RPMI8226 (cell line): ENCODE measurements at regions not wholly inside any gene's neighbourhood (a gene's known extent, or its start where the extent isn't known, plus 50 kb on each side); places are given as distances from the start of the nearest gene placed in this dataset.

Experiments used
- DNase-seq: peaks from one replicate; pipeline ENCODE4 v3.0.0-alpha.2; 2015

GRCh38 chr9:21672761-21673160 lies 129.7 kb upstream of the MTAP start:
- no peak for DNase-seq

GRCh38 chr9:21674894-21675293 lies 127.5 kb upstream of the MTAP start:
- DNase-seq = no peak

- DNase-seq = no peak
Observed at GRCh38 chr9:21677387-21677786, 125.0 kb upstream of the MTAP start.

- DNase-seq = no peak
Observed at GRCh38 chr9:21677834-21678233, 124.6 kb upstream of the MTAP start.

GRCh38 chr9:21679432-21679831 lies 123.0 kb upstream of the MTAP start:
- no peak for DNase-seq

GRCh38 chr9:21680590-21680989 lies 121.8 kb upstream of the MTAP start:
- no peak for DNase-seq

GRCh38 chr9:21681641-21682040 lies 120.8 kb upstream of the MTAP start:
- no peak for DNase-seq

GRCh38 chr9:21682381-21682780 lies 120.1 kb upstream of the MTAP start:
- DNase-seq = no peak

GRCh38 chr9:21682981-21683380 lies 119.5 kb upstream of the MTAP start:
- no peak for DNase-seq

GRCh38 chr9:21683484-21684175 lies 118.8 kb upstream of the MTAP start:
- DNase-seq = no peak

GRCh38 chr9:21684231-21684630 lies 118.2 kb upstream of the MTAP start:
- DNase-seq = no peak

GRCh38 chr9:21684831-21685362 lies 117.5 kb upstream of the MTAP start:
- peak; percentile 13 for DNase-seq

GRCh38 chr9:21685502-21685901 lies 116.9 kb upstream of the MTAP start:
- DNase-seq = no peak

- no peak for DNase-seq
Observed at GRCh38 chr9:21686738-21687137, 115.7 kb upstream of the MTAP start.

GRCh38 chr9:21687351-21687750 lies 115.1 kb upstream of the MTAP start:
- no peak for DNase-seq

- peak; percentile 75 for DNase-seq
Observed at GRCh38 chr9:21688108-21689102, 114.0 kb upstream of the MTAP start.

GRCh38 chr9:21689854-21690253 lies 112.6 kb upstream of the MTAP start:
- no peak for DNase-seq

- no peak for DNase-seq
Observed at GRCh38 chr9:21690561-21690960, 111.9 kb upstream of the MTAP start.

- DNase-seq = no peak
Observed at GRCh38 chr9:21692390-21692789, 110.0 kb upstream of the MTAP start.

- DNase-seq = no peak
Observed at GRCh38 chr9:21694424-21694823, 108.0 kb upstream of the MTAP start.

GRCh38 chr9:21695443-21695842 lies 107.0 kb upstream of the MTAP start:
- no peak for DNase-seq

GRCh38 chr9:21695874-21696341 lies 106.5 kb upstream of the MTAP start:
- no peak for DNase-seq

- no peak for DNase-seq
Observed at GRCh38 chr9:21696411-21696871, 106.0 kb upstream of the MTAP start.
